HG02759 (cell line): ENCODE measurements at regions not wholly inside any gene's neighbourhood (a gene's known extent, or its start where the extent isn't known, plus 50 kb on each side); places are given as distances from the start of the nearest gene placed in this dataset.

Experiments
- ATAC-seq: cut with Tn5 transposase; IDR thresholded peaks from one replicate; pipeline ENCODE4 v1.9.1; 2021; ENCODE audit warnings: mild to moderate bottlenecking, moderate library complexity; ENCODE audit not compliant: unreplicated experiment

DNA sequence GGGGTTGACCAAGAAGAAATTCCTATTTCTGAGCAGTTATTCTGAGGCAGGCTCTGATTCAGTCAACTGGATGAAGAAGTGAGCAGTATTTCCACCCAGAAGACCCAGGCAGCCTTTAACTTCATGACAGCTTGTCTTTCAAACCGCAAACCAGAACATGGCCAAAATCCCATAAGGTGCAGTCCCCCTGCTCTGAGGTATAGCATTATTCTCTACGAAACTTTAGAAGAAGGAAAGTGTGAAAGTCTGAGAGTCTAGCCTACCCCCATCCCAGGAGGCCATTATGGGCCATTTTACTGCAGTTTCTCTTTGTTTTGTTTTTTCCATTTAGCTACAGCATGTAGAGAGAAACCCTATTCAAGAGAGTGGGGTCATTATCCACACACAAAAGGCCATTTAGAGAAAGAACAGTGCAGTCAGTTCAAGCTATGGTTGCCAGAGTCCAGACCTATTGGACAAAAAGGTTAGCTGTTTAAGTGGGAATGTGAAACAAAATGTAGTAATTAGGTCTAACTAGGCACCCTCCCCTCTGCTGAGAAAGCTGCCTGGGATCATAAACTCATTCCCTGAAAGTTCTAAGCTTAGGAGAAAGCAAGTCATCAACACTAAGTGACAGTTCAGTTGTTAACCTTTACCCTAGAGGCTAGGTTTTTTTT is 52.1 kb upstream of the RASGEF1B start:
- ATAC-seq: peak; percentile 69

DNA sequence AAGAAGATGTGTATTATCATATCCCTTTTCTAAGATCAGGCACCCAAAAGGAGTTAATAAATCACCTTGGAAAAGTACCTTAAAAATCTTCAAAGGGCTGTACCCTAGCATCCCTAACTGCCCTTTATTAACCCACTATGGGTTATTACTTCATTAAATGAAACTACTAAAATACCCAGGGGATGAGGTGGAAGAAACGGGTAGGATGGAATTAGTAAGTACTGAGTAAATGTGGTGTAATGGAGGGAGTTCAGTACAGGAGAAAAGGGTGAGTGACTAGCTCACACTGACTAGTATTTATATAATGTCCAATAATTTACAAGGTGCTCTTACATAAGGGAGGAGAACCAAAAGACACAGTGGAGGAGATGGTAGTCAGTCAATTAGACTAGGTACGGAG is 51.0 kb upstream of the RASGEF1B start:
- ATAC-seq: peak; percentile 44

DNA sequence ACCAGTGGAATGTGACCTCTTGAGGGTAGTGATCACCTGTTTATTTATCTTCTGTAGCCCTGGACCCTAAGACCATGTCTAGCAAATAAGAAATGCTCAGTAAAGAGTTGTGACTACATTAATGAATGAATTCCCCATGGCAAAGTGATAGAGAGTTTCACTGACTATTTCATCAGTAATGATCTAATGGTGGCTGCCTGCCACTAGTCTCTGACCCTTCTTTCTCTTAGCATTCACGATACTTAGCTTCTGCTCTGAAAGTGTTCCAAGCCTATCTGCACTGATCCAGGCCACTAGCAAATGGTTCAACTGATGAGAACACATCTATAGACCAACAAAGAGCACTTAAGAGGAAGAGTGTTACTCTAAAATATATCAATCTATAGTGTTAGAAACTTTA is 50.0 kb upstream of the RASGEF1B start:
- ATAC-seq: no peak
